OCI-LY3 (cell line): ENCODE measurements at regions not wholly inside any gene's neighbourhood (a gene's known extent, or its start where the extent isn't known, plus 50 kb on each side); places are given as distances from the start of the nearest gene placed in this dataset.

Experiments
- H2AFZ ChIP-seq: fragments of 200-600, 300-600 bp; shearing (Covaris generic); 2 replicates; pipeline ENCODE4 v1.6.0; 2014; ENCODE audit warnings: antibody characterized with exemption, low read depth, low read length
- H3K27ac ChIP-seq: fragments of 200-600, 300-600 bp; sonication (generic); 2 replicates; pipeline ENCODE4 v1.5.1; 2014; ENCODE audit warnings: mild to moderate bottlenecking, low read length, moderate library complexity, mixed read lengths
- H3K27me3 ChIP-seq: fragments of 200-600, 300-600 bp; sonication (generic); 2 replicates; pipeline ENCODE4 v1.6.1; 2014; ENCODE audit warnings: low read depth, low read length, mixed read lengths
- H3K36me3 ChIP-seq: fragments of 200-600, 300-600 bp; sonication (generic); replicated peaks from 2 replicates; pipeline ENCODE3; 2014; ENCODE audit warnings: low read depth, low read length, mixed read lengths
- H3K4me1 ChIP-seq: fragments of 300-600, 200-600 bp; sonication (generic); 2 replicates; pipeline ENCODE4 v1.6.1; 2014; ENCODE audit warnings: low read length, mixed read lengths
- H3K4me2 ChIP-seq: fragments of 200-600, 300-600 bp; sonication (generic); 2 replicates; pipeline ENCODE4 v1.6.1; 2014; ENCODE audit warnings: low read length, mixed read lengths
- H3K4me3 ChIP-seq: fragments of 300-600, 200-600 bp; sonication (generic); 2 replicates; pipeline ENCODE4 v1.5.1; 2014; ENCODE audit warnings: antibody characterized with exemption, mild to moderate bottlenecking, low read length, moderate library complexity
- H3K79me2 ChIP-seq: fragments of 300-600, 200-600 bp; shearing (Covaris generic); 2 replicates; pipeline ENCODE4 v1.6.1; 2014; ENCODE audit warnings: mild to moderate bottlenecking, low read length, mixed read lengths
- H3K9ac ChIP-seq: fragments of 300-600, 200-600 bp; shearing (Covaris generic); 2 replicates; pipeline ENCODE4 v1.6.0; 2014; ENCODE audit warnings: mild to moderate bottlenecking, low read length, moderate library complexity
- H3K9me3 ChIP-seq: fragments of 200-600, 300-600 bp; shearing (Covaris generic); 2 replicates; pipeline ENCODE4 v1.6.1; 2014; ENCODE audit warnings: low read length, mixed read lengths; ENCODE audit not compliant: insufficient read depth
- H4K20me1 ChIP-seq: fragments of 200-600, 300-600 bp; sonication (generic); 2 replicates; pipeline ENCODE4 v1.6.1; 2016; ENCODE audit warnings: low read length, mixed read lengths; ENCODE audit not compliant: insufficient read depth
- EZH2phosphoT487 ChIP-seq: fragments of 200-600 bp; shearing (Covaris generic); IDR thresholded peaks from 2 replicates; pipeline ENCODE4 v1.6.1; 2018; ENCODE audit warnings: antibody characterized with exemption, mixed run types, low read depth
- TF ChIP-seq, protein P1 (sequence below): fragments of 200-600, 300-600 bp; sonication (generic); IDR thresholded peaks from 2 replicates; pipeline ENCODE4 v1.5.1; 2014; ENCODE audit warnings: antibody characterized with exemption, low read length, low read depth

DNA sequence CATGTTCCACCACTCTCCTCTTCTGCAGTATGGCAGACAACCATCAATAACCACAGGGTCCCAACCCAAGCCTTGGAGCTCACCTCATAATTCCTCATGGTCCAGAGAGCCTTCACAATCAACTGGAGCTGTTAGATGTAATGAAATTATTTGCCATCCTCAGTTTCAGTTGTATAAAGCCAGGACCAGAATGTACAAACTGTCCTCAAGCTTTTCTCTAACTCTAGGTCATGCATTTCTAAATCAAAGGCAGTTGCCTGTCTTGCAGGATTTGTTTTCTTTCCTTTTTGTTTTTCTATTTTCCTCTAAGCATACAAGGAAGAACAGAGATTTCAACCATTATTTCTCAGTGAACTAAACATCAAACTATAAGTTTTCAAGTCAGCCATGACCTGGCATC, 182.5 kb upstream of the SERP2 start:
- no peak overlapping the region for H3K27ac ChIP-seq
- peaks cover 85% of the 10 kb centered on the region for H3K27me3 ChIP-seq
- H3K4me2 ChIP-seq, result no peak overlapping the region
- no peaks in the 10 kb centered on the region for H3K79me2 ChIP-seq
- no peak overlapping the region for H3K4me3 ChIP-seq
- no peaks in the 10 kb centered on the region for H3K36me3 ChIP-seq
- no peak overlapping the region for H2AFZ ChIP-seq
- no peaks in the 10 kb centered on the region for H3K4me1 ChIP-seq
- no peaks in the 10 kb centered on the region for H3K9me3 ChIP-seq
- H4K20me1 ChIP-seq, result peaks cover 4% of the 10 kb centered on the region; the same call in 1 of the 2 replicates
- no peak overlapping the region for H3K9ac ChIP-seq
- TF ChIP-seq, protein P1, sequence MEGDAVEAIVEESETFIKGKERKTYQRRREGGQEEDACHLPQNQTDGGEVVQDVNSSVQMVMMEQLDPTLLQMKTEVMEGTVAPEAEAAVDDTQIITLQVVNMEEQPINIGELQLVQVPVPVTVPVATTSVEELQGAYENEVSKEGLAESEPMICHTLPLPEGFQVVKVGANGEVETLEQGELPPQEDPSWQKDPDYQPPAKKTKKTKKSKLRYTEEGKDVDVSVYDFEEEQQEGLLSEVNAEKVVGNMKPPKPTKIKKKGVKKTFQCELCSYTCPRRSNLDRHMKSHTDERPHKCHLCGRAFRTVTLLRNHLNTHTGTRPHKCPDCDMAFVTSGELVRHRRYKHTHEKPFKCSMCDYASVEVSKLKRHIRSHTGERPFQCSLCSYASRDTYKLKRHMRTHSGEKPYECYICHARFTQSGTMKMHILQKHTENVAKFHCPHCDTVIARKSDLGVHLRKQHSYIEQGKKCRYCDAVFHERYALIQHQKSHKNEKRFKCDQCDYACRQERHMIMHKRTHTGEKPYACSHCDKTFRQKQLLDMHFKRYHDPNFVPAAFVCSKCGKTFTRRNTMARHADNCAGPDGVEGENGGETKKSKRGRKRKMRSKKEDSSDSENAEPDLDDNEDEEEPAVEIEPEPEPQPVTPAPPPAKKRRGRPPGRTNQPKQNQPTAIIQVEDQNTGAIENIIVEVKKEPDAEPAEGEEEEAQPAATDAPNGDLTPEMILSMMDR, result no peak
- TF ChIP-seq EZH2phosphoT487, result no peak

DNA sequence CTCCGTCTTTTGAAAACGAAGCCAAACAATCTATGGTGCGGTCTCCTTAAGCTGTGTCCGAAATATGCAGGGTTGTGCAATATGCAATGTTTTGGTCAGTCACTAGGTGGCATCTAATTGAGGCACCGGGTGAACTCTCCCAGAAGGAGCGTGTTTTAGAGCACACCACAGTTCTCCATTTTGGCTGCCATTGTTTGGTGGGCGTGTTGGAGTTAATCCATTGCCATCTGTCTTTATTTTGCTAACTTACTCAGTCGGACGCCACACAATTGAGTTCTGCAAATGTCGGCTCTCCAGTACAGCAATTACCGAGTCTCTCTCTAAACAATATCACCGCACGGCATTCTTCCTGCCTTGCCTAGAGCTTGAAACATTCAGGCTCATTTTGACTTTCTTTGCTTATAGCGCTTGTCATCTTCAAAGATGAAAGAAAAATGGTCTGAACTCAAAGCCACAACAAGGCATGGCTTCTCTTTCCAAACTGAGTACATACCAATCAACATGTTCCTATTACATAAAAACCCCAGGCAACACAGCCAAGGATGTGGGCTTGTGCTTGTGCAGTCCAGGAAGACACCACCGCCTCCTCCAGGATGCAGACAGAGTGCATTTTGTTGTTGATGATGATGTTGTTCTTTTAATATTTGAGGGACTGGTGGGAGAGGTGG, 182.0 kb upstream of the SERP2 start:
- no peaks in the 10 kb centered on the region for H3K4me1 ChIP-seq
- H3K4me3 ChIP-seq, result no peak overlapping the region
- H3K27ac ChIP-seq, result no peak overlapping the region
- no peak overlapping the region for H3K9ac ChIP-seq
- no peaks in the 10 kb centered on the region for H3K9me3 ChIP-seq
- H4K20me1 ChIP-seq, result peaks cover 8% of the 10 kb centered on the region; the same call in 1 of the 2 replicates
- H3K36me3 ChIP-seq, result no peaks in the 10 kb centered on the region
- no peak overlapping the region for H2AFZ ChIP-seq
- no peaks in the 10 kb centered on the region for H3K79me2 ChIP-seq
- no peak overlapping the region for H3K4me2 ChIP-seq
- peaks cover 85% of the 10 kb centered on the region for H3K27me3 ChIP-seq
- TF ChIP-seq EZH2phosphoT487, result no peak
- TF ChIP-seq, protein P1, result peak; percentile 69

DNA sequence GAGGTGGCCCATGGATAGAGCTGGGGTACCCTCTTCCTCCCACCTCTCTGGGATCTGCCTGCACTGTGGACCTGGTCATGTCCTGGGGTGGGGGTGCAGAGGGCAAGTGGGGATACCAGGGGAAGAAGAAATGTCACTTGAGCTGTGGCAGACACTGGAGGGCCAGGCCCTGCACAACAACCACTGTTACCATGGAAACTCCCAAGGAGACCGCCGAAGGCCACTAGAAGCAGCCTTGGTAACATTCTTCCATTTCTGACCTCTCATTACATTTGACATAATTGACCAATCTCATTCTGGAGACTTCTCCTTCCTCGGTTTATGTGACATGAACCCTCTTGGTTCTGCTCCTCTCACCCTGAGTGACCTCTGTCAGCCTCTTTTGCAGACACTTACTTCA, 179.9 kb upstream of the SERP2 start:
- Histone ChIP-seq H3K4me2 (no peak overlapping the region), H3K4me1 (peaks cover 17% of the 10 kb centered on the region), H3K27ac (no peak overlapping the region), H3K9ac (no peak overlapping the region), H3K36me3 (no peaks in the 10 kb centered on the region), H4K20me1 (peaks cover 26% of the 10 kb centered on the region), H3K79me2 (no peaks in the 10 kb centered on the region), H2AFZ (no peak overlapping the region), H3K4me3 (no peak overlapping the region), H3K27me3 (peaks cover 79% of the 10 kb centered on the region), H3K9me3 (no peaks in the 10 kb centered on the region)
- TF ChIP-seq EZH2phosphoT487, result no peak
- TF ChIP-seq, protein P1, result no peak

- no peak for TF ChIP-seq EZH2phosphoT487
- TF ChIP-seq, protein P1, result no peak
- no peak overlapping the region for H2AFZ ChIP-seq
- H3K4me3 ChIP-seq, result no peak overlapping the region
- peaks cover 35% of the 10 kb centered on the region for H4K20me1 ChIP-seq
- H3K36me3 ChIP-seq, result no peaks in the 10 kb centered on the region
- H3K9me3 ChIP-seq, result no peaks in the 10 kb centered on the region
- no peak overlapping the region for H3K9ac ChIP-seq
- H3K27me3 ChIP-seq, result peaks cover 81% of the 10 kb centered on the region
- H3K4me2 ChIP-seq, result no peak overlapping the region
- no peak overlapping the region for H3K27ac ChIP-seq
- peaks cover 19% of the 10 kb centered on the region for H3K4me1 ChIP-seq
- H3K79me2 ChIP-seq, result no peaks in the 10 kb centered on the region
These were observed 178.4 kb upstream of the SERP2 start for GRCh38 chr13:44195245-44195644.
